ENCODE measurements at regions not wholly inside any gene's neighbourhood (a gene's known extent, or its start where the extent isn't known, plus 50 kb on each side); places are given as distances from the start of the nearest gene placed in this dataset.

DNA sequence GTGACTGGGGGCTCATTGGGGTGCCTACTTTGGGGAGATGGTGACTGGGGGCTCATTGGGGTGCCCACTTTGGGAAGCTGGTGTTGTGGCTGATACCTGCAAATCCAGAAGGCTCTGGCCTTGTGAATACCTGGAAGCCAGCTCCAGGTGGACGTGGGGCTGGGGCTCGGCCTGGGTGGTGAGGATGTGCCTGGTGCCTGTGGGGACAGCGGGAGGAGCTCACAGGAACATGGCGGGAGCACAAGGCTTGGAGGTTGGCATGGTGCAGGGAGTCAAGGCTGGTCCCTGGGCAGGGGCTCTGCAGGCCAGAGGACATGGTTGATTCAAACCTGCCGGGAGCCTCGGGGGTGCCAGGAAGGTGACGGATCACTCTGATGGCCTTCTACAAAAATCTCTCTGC lies 1165.7 kb downstream of the BRD1 start:
- no peaks in the 10 kb centered on the region for H3K36me3 ChIP-seq
- no peak for DNase-seq (ENCODE audit: low read depth in 1 of 2, low spot score in 1 of 2)
- no peaks in the 10 kb centered on the region for H3K4me1 ChIP-seq (ENCODE audit: low read depth)
- TF ChIP-seq, protein P1, sequence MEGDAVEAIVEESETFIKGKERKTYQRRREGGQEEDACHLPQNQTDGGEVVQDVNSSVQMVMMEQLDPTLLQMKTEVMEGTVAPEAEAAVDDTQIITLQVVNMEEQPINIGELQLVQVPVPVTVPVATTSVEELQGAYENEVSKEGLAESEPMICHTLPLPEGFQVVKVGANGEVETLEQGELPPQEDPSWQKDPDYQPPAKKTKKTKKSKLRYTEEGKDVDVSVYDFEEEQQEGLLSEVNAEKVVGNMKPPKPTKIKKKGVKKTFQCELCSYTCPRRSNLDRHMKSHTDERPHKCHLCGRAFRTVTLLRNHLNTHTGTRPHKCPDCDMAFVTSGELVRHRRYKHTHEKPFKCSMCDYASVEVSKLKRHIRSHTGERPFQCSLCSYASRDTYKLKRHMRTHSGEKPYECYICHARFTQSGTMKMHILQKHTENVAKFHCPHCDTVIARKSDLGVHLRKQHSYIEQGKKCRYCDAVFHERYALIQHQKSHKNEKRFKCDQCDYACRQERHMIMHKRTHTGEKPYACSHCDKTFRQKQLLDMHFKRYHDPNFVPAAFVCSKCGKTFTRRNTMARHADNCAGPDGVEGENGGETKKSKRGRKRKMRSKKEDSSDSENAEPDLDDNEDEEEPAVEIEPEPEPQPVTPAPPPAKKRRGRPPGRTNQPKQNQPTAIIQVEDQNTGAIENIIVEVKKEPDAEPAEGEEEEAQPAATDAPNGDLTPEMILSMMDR (IDR thresholded peaks at IDR 0.05; ENCODE audit: low read depth, low read length), result no peak
- no peak overlapping the region for H3K27ac ChIP-seq
- no peaks in the 10 kb centered on the region for H3K9me3 ChIP-seq (ENCODE audit: low read depth)
- no peak overlapping the region for H3K4me3 ChIP-seq
- H3K27me3 ChIP-seq, result no peaks in the 10 kb centered on the region

DNA sequence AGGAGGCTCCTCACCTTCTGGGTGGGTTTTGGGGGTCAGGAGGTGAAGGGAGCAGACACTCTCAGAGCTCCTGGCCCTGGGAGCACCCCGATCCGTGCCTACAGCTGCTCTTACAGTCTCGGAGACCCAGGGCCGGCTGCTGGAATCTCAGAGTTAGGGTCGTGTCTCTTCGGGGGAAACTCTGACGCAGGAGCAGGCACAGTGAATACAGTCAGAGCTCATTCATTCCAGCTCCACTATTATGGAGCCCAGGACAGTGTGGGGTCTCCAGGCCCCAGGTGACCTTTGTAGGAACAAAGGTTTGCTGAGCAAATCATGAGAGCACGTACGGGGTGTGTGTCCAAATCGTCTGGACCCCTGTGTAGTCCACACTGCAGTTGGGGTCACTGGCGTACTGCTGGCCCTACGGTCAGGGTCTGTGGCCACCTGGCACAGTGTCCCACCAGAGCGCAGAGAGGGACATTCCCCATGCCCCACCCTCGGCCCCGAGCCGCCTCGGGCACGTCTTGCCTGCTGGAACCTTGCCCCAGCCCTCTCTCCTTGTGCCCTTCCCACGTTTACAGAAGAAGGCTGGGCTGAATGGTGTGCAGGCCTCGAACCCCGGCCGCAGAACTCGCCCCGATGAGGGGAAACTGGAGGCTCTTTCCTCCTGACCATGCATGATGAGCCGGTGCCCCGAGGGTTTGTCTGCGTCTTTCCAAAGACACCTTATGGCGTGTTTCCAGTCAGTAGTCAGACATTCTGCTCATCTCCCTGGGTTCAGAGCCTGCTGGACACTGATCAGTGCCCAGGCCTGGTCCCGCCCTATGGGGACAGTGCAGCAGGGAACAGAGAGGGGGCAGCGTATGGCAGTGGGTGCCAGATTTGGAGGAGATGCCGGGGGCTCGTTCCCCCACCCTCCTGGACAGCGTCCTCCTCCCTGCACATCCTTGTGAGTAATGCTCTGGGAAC lies 1166.6 kb downstream of the BRD1 start:
- no peaks in the 10 kb centered on the region for H3K9me3 ChIP-seq (ENCODE audit: low read depth)
- no peak overlapping the region for H3K4me3 ChIP-seq
- no peaks in the 10 kb centered on the region for H3K4me1 ChIP-seq (ENCODE audit: low read depth)
- DNase-seq (ENCODE audit: low read depth in 1 of 2, low spot score in 1 of 2), result no peak
- H3K27me3 ChIP-seq, result no peaks in the 10 kb centered on the region
- TF ChIP-seq, protein P1 (IDR thresholded peaks at IDR 0.05; ENCODE audit: low read depth, low read length), result no peak
- H3K36me3 ChIP-seq, result no peaks in the 10 kb centered on the region
- H3K27ac ChIP-seq, result no peak overlapping the region

DNA sequence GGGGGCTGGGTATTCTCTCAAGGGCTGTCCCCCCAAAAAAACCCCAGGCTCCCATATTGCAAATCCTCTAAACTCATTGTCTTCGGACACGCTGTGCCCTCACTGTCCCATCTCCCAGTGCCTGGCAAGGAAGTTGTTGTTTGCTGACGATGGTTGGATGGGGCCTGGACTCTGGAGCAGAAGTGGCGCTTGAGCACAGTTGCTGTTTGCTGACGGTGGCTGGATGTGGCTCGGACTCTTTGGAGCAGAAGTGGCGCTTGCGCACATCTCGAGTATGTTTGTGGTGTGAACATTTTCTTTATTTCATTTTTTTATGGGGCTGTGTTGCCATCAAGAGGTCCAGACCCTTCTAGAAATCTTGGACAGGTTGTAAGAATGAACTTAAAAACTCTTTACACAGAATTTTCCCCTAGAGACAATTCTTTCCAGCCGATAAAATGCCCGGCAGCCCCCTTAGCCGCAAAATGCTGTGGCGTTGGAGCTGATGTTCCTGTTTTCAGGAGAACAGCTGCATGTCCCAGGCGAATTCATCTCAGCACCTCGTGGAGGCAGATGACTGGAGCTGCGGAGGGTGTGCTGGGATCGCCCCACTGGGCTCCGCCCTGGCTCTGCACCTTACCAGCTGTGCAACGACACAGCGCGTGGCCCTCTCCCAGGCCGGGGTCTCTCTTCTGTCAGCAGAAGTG lies 1167.4 kb downstream of the BRD1 start:
- no peaks in the 10 kb centered on the region for H3K4me1 ChIP-seq (ENCODE audit: low read depth)
- no peaks in the 10 kb centered on the region for H3K27me3 ChIP-seq
- H3K27ac ChIP-seq, result no peak overlapping the region
- H3K9me3 ChIP-seq (ENCODE audit: low read depth), result no peaks in the 10 kb centered on the region
- H3K36me3 ChIP-seq, result no peaks in the 10 kb centered on the region
- TF ChIP-seq, protein P1 (IDR thresholded peaks at IDR 0.05; ENCODE audit: low read depth, low read length), result no peak
- DNase-seq (ENCODE audit: low read depth in 1 of 2, low spot score in 1 of 2), result no peak
- H3K4me3 ChIP-seq, result no peak overlapping the region

DNA sequence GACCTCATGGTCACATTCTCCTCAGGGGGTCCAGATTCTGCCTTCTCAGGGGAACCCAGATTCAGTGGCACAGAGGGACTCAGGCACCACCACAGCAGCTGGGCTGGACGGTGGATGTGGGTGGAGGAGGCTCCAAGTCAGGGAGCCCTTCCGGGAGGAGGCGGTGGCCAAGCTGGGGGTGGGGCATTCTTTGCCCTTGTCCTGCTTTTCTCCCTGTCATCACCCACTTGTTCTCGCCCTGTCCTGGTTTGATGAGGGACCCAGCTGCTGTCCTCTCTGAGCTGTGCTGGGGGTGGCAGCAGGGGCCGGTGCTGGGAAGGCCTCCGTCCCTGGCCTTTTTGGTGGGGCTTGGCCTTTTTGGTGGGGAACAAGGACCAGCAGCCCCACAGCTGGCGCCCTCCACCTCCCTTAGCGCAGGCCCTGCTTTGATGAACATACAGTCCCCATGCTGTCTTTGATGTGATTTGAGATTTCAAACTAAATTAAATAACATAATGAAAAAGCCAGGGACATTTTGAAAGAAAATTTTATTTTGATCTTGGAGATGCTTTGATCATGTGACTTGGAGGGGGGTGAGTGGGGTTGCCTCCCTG lies 1168.2 kb downstream of the BRD1 start:
- no peak overlapping the region for H3K4me3 ChIP-seq
- TF ChIP-seq, protein P1 (IDR thresholded peaks at IDR 0.05; ENCODE audit: low read depth, low read length), result no peak
- DNase-seq (ENCODE audit: low read depth in 1 of 2, low spot score in 1 of 2), result peak in 1 of 2 donors; percentile 35

DNA sequence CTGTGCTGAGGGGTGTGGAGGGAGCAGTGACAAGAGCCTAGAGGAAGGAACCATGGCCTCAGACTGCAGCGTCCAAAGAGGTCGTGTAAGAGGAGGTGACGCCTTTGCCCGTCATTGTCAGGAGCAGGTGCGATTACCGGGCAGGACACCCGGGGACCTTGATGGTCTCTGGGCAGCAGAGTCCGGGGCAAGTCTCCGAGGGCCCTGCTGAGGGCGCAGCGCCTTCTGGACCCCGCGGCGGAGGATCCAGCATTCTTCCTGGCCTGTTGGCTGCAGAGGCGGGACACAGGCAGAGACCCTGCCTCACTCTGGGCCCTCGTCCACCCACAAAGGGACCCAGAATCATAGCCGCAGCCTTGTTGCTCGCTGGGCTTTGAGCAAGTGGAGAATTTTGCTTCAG lies 1168.8 kb downstream of the BRD1 start:
- no peaks in the 10 kb centered on the region for H3K4me1 ChIP-seq (ENCODE audit: low read depth)
- no peaks in the 10 kb centered on the region for H3K36me3 ChIP-seq
- H3K27ac ChIP-seq, result no peak overlapping the region
- H3K27me3 ChIP-seq, result no peaks in the 10 kb centered on the region
- no peak overlapping the region for H3K4me3 ChIP-seq
- TF ChIP-seq, protein P1 (IDR thresholded peaks at IDR 0.05; ENCODE audit: low read depth, low read length), result no peak
- DNase-seq (ENCODE audit: low read depth in 1 of 2, low spot score in 1 of 2), result no peak
- H3K9me3 ChIP-seq (ENCODE audit: low read depth), result no peaks in the 10 kb centered on the region

More for the DNA sequence above, 1168.2 kb downstream of the BRD1 start:
- Histone ChIP-seq H3K36me3 (no peaks in the 10 kb centered on the region), H3K4me1 (ENCODE audit: low read depth) (no peaks in the 10 kb centered on the region), H3K27ac (no peak overlapping the region), H3K9me3 (ENCODE audit: low read depth) (no peaks in the 10 kb centered on the region), H3K27me3 (no peaks in the 10 kb centered on the region)
